Loucy (cell line): ENCODE measurements at regions not wholly inside any gene's neighbourhood (a gene's known extent, or its start where the extent isn't known, plus 50 kb on each side); places are given as distances from the start of the nearest gene placed in this dataset.

ENCODE experiments used
- CTCF ChIP-seq: fragments of 200-600 bp; sonication (generic); conservative IDR thresholded peaks from 2 replicates; pipeline ENCODE4 v1.5.1; 2014; ENCODE audit warnings: mild to moderate bottlenecking, antibody characterized with exemption, low read length
- EZH2phosphoT487 ChIP-seq: fragments of 200-600 bp; IDR thresholded peaks from 2 replicates; pipeline ENCODE4 v1.6.1; 2018; ENCODE audit warnings: antibody characterized with exemption, mild to moderate bottlenecking, moderate library complexity, borderline replicate concordance

- TF ChIP-seq CTCF (no peak), EZH2phosphoT487 (no peak)
These were observed 169.6 kb downstream of the TGFB2 start for GRCh38 chr1:218514689-218515088.
